ENCODE measurements at regions not wholly inside any gene's neighbourhood (a gene's known extent, or its start where the extent isn't known, plus 50 kb on each side); places are given as distances from the start of the nearest gene placed in this dataset.

GRCh38 chr10:57221674-57222073, 860.6 kb upstream of the ZWINT start:
- Histone ChIP-seq H3K36me3 (replicated peaks; ENCODE audit: low read depth, low read length) (no peaks in the 10 kb centered on the region), H3K27ac (ENCODE audit: low read length) (no peak overlapping the region), H3K4me1 (ENCODE audit: low read length) (no peaks in the 10 kb centered on the region), H3K4me3 (ENCODE audit: low read length) (no peak overlapping the region), H3K27me3 (ENCODE audit: low read depth, low read length) (no peaks in the 10 kb centered on the region), H4K20me1 (ENCODE audit: insufficient read depth, low read length) (no peaks in the 10 kb centered on the region), H3K9me3 (ENCODE audit: insufficient read depth, low read length) (no peaks in the 10 kb centered on the region), H3K79me2 (ENCODE audit: low read length) (no peaks in the 10 kb centered on the region), H3K4me2 (ENCODE audit: low read length) (no peak overlapping the region), H3K9ac (ENCODE audit: low read length) (no peak overlapping the region), H2AFZ (ENCODE audit: low read depth, low read length) (no peak overlapping the region)
- TF ChIP-seq, protein P1, sequence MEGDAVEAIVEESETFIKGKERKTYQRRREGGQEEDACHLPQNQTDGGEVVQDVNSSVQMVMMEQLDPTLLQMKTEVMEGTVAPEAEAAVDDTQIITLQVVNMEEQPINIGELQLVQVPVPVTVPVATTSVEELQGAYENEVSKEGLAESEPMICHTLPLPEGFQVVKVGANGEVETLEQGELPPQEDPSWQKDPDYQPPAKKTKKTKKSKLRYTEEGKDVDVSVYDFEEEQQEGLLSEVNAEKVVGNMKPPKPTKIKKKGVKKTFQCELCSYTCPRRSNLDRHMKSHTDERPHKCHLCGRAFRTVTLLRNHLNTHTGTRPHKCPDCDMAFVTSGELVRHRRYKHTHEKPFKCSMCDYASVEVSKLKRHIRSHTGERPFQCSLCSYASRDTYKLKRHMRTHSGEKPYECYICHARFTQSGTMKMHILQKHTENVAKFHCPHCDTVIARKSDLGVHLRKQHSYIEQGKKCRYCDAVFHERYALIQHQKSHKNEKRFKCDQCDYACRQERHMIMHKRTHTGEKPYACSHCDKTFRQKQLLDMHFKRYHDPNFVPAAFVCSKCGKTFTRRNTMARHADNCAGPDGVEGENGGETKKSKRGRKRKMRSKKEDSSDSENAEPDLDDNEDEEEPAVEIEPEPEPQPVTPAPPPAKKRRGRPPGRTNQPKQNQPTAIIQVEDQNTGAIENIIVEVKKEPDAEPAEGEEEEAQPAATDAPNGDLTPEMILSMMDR (IDR thresholded peaks at IDR 0.05; ENCODE audit: low read depth, low read length): no peak

DNA sequence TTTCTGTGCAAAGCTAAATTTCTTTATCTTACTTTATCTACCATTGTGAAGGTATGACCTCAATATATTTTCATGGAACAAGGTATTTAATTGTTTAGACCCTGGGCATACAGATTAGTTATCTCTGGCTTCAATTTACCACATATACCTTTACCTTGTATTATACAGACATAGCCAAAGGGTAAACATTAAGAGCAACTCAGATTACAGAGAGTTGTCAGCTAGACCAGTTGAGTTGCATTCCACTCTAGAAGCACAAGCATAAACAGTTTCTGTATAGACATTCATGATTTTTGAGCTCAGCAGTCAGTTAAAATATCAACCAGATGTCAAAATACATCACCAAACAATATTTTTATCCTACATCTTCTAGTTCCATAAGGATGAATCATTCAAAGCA, 857.3 kb upstream of the ZWINT start:
- Histone ChIP-seq H3K27me3 (ENCODE audit: low read depth, low read length) (no peaks in the 10 kb centered on the region), H3K4me1 (ENCODE audit: low read length) (no peaks in the 10 kb centered on the region)
- TF ChIP-seq, protein P1 (IDR thresholded peaks at IDR 0.05; ENCODE audit: low read depth, low read length): no peak
- TF ChIP-seq EZH2phosphoT487 (IDR thresholded peaks at IDR 0.05; ENCODE audit: low read depth): no peak

GRCh38 chr10:57202356-57202755, 841.3 kb upstream of the ZWINT start:
- Histone ChIP-seq H4K20me1 (ENCODE audit: insufficient read depth, low read length) (no peaks in the 10 kb centered on the region), H3K27ac (ENCODE audit: low read length) (no peak overlapping the region), H3K4me3 (ENCODE audit: low read length) (no peak overlapping the region), H3K4me2 (ENCODE audit: low read length) (no peak overlapping the region), H3K27me3 (ENCODE audit: low read depth, low read length) (no peaks in the 10 kb centered on the region), H3K36me3 (replicated peaks; ENCODE audit: low read depth, low read length) (no peaks in the 10 kb centered on the region), H3K9me3 (ENCODE audit: insufficient read depth, low read length) (no peaks in the 10 kb centered on the region), H3K79me2 (ENCODE audit: low read length) (no peaks in the 10 kb centered on the region), H2AFZ (ENCODE audit: low read depth, low read length) (no peak overlapping the region), H3K9ac (ENCODE audit: low read length) (no peak overlapping the region), H3K4me1 (ENCODE audit: low read length) (no peaks in the 10 kb centered on the region)
- TF ChIP-seq, protein P1 (IDR thresholded peaks at IDR 0.05; ENCODE audit: low read depth, low read length): no peak
- no peak for TF ChIP-seq EZH2phosphoT487 (IDR thresholded peaks at IDR 0.05; ENCODE audit: low read depth)

More for the DNA sequence above, 857.3 kb upstream of the ZWINT start:
- Histone ChIP-seq H3K27ac (ENCODE audit: low read length) (no peak overlapping the region), H3K4me3 (ENCODE audit: low read length) (no peak overlapping the region), H3K36me3 (replicated peaks; ENCODE audit: low read depth, low read length) (no peaks in the 10 kb centered on the region), H3K9me3 (ENCODE audit: insufficient read depth, low read length) (no peaks in the 10 kb centered on the region), H2AFZ (ENCODE audit: low read depth, low read length) (no peak overlapping the region), H4K20me1 (ENCODE audit: insufficient read depth, low read length) (no peaks in the 10 kb centered on the region), H3K79me2 (ENCODE audit: low read length) (no peaks in the 10 kb centered on the region), H3K4me2 (ENCODE audit: low read length) (no peak overlapping the region), H3K9ac (ENCODE audit: low read length) (no peak overlapping the region)

DNA sequence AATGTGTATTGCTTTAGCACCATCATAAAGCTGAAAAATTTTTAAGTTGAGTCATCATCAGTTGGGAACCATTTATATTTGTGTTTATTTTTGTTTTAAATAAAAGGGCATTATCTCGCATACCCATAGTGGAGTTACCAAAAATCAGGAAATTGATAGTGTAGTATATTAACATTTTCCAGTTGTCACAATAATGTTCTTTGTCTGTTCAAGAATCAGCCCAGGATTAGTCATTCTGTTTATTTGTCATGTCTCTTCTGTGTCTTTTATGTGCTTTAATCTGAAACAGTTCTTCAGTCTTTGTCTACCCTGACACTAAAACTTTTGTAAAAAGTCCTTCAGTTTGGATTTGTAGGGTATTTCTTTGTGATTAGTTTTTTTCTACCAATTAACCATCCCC, 827.8 kb upstream of the ZWINT start:
- TF ChIP-seq EZH2phosphoT487 (IDR thresholded peaks at IDR 0.05; ENCODE audit: low read depth): no peak
- TF ChIP-seq, protein P1 (IDR thresholded peaks at IDR 0.05; ENCODE audit: low read depth, low read length): no peak
- Histone ChIP-seq H3K4me3 (ENCODE audit: low read length) (no peak overlapping the region), H3K27me3 (ENCODE audit: low read depth, low read length) (no peaks in the 10 kb centered on the region), H3K4me2 (ENCODE audit: low read length) (no peak overlapping the region), H3K27ac (ENCODE audit: low read length) (no peak overlapping the region), H2AFZ (ENCODE audit: low read depth, low read length) (no peak overlapping the region), H3K4me1 (ENCODE audit: low read length) (no peaks in the 10 kb centered on the region), H3K36me3 (replicated peaks; ENCODE audit: low read depth, low read length) (no peaks in the 10 kb centered on the region), H3K79me2 (ENCODE audit: low read length) (no peaks in the 10 kb centered on the region), H3K9me3 (ENCODE audit: insufficient read depth, low read length) (no peaks in the 10 kb centered on the region), H4K20me1 (ENCODE audit: insufficient read depth, low read length) (no peaks in the 10 kb centered on the region), H3K9ac (ENCODE audit: low read length) (no peak overlapping the region)

All from OCI-LY3 (cell line).